Ishikawa (cell line): ENCODE measurements at regions not wholly inside any gene's neighbourhood (a gene's known extent, or its start where the extent isn't known, plus 50 kb on each side); places are given as distances from the start of the nearest gene placed in this dataset.

Experiments used
- CEBPB ChIP-seq: IDR thresholded peaks from 2 replicates; pipeline ENCODE4 v1.6.1; 2012
- CREB1 ChIP-seq: IDR thresholded peaks from 2 replicates; pipeline ENCODE4 v1.6.1; 2012; ENCODE audit warnings: low read depth
- EGR1 ChIP-seq: IDR thresholded peaks from 2 replicates; pipeline ENCODE4 v1.6.1; 2012
- EP300 ChIP-seq: IDR thresholded peaks from 2 replicates; pipeline ENCODE4 v1.6.1; 2012; ENCODE audit warnings: borderline replicate concordance
- FOXM1 ChIP-seq: IDR thresholded peaks from 2 replicates; pipeline ENCODE4 v1.6.1; 2012; ENCODE audit warnings: low read depth, borderline replicate concordance
- MAX ChIP-seq: IDR thresholded peaks from 2 replicates; pipeline ENCODE4 v1.6.1; 2012
- NFIC ChIP-seq: IDR thresholded peaks from 2 replicates; pipeline ENCODE4 v1.6.1; 2012
- RAD21 ChIP-seq: IDR thresholded peaks from 2 replicates; pipeline ENCODE4 v1.6.1; 2012; ENCODE audit warnings: low read depth
- REST ChIP-seq: IDR thresholded peaks from 2 replicates; pipeline ENCODE4 v1.6.1; 2012; ENCODE audit warnings: low read depth, mild to moderate bottlenecking
- TAF1 ChIP-seq: IDR thresholded peaks from 2 replicates; pipeline ENCODE4 v1.6.1; 2012; ENCODE audit warnings: low read depth, mild to moderate bottlenecking
- TCF12 ChIP-seq: IDR thresholded peaks from 2 replicates; pipeline ENCODE4 v1.6.1; 2012; ENCODE audit warnings: low read depth
- TEAD4 ChIP-seq: IDR thresholded peaks from 2 replicates; pipeline ENCODE4 v1.6.1; 2012
- USF1 ChIP-seq: IDR thresholded peaks from 2 replicates; pipeline ENCODE4 v1.6.1; 2012
- YY1 ChIP-seq: IDR thresholded peaks from 2 replicates; pipeline ENCODE4 v1.6.1; 2012; ENCODE audit warnings: low read depth
- ZBTB7A ChIP-seq: IDR thresholded peaks from 2 replicates; pipeline ENCODE4 v1.6.1; 2012; ENCODE audit warnings: low read depth

- TF ChIP-seq MAX (no peak), CREB1 (no peak), TEAD4 (no peak), CEBPB (no peak), EGR1 (no peak), YY1 (no peak), FOXM1 (no peak), TCF12 (no peak), REST (no peak), ZBTB7A (no peak), EP300 (no peak), RAD21 (no peak), TAF1 (no peak), USF1 (no peak)
Measured at GRCh38 chr4:177769155-177769554, 326.9 kb upstream of the AGA start.

- TF ChIP-seq EGR1 (no peak), TCF12 (no peak), FOXM1 (no peak)
Measured at GRCh38 chr4:177770776-177771175, 328.5 kb upstream of the AGA start.

GRCh38 chr4:177771645-177772044, 329.4 kb upstream of the AGA start:
- TF ChIP-seq FOXM1, result no peak
- TF ChIP-seq TEAD4, result no peak
- no peak for TF ChIP-seq ZBTB7A
- no peak for TF ChIP-seq MAX
- no peak for TF ChIP-seq TAF1
- no peak for TF ChIP-seq EP300
- TF ChIP-seq CREB1, result no peak
- TF ChIP-seq NFIC, result no peak
- TF ChIP-seq CEBPB, result no peak
- no peak for TF ChIP-seq RAD21
- no peak for TF ChIP-seq EGR1
- TF ChIP-seq REST, result no peak
- TF ChIP-seq USF1, result no peak
- TF ChIP-seq TCF12, result no peak
- TF ChIP-seq YY1, result no peak

GRCh38 chr4:177778623-177779022, 336.4 kb upstream of the AGA start:
- TF ChIP-seq MAX, result no peak

GRCh38 chr4:177785000-177785399, 342.8 kb upstream of the AGA start:
- TF ChIP-seq CEBPB (no peak), USF1 (no peak), CREB1 (no peak), REST (no peak)
